ENCODE measurements at regions not wholly inside any gene's neighbourhood (a gene's known extent, or its start where the extent isn't known, plus 50 kb on each side); places are given as distances from the start of the nearest gene placed in this dataset.

DNA sequence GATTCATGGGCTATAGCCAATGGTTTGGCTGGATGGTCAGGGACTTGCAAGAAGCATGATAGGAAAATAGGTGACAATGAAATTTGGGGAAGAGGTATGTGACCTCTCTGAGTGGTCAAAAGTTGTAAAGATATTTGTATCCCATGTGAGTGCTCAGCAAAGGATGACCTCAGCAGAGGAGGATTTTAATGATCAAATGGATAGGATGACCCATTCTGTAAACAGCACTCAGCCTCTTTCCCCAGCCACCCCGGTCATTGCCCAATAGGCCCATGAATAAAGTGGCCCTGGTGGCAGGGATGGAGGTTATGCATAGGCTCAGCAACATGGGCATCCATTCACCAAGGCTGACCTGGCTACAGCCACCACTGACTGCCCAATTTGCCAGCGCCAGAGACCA lies 138.4 kb upstream of the SPDL1 start:
- no peaks in the 10 kb centered on the region for H3K36me3 ChIP-seq (replicated peaks; ENCODE audit: insufficient read depth, low read depth)
- no peak overlapping the region for H3K27ac ChIP-seq
- TF ChIP-seq, protein P1, sequence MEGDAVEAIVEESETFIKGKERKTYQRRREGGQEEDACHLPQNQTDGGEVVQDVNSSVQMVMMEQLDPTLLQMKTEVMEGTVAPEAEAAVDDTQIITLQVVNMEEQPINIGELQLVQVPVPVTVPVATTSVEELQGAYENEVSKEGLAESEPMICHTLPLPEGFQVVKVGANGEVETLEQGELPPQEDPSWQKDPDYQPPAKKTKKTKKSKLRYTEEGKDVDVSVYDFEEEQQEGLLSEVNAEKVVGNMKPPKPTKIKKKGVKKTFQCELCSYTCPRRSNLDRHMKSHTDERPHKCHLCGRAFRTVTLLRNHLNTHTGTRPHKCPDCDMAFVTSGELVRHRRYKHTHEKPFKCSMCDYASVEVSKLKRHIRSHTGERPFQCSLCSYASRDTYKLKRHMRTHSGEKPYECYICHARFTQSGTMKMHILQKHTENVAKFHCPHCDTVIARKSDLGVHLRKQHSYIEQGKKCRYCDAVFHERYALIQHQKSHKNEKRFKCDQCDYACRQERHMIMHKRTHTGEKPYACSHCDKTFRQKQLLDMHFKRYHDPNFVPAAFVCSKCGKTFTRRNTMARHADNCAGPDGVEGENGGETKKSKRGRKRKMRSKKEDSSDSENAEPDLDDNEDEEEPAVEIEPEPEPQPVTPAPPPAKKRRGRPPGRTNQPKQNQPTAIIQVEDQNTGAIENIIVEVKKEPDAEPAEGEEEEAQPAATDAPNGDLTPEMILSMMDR (IDR thresholded peaks at IDR 0.05; ENCODE audit: poor library complexity) = no peak
- TF ChIP-seq EZH2 (IDR thresholded peaks at IDR 0.05; ENCODE audit: borderline replicate concordance) (no peak), EZH2phosphoT487 (IDR thresholded peaks at IDR 0.05; ENCODE audit: low read depth, severe bottlenecking, unreplicated experiment) (no peak)
- H3K4me2 ChIP-seq = no peak overlapping the region
- H3K9me3 ChIP-seq (ENCODE audit: low read depth) = no peaks in the 10 kb centered on the region
- no peak overlapping the region for H2AFZ ChIP-seq
- 93% methylated on average over 2 of the region's 2 CpGs for WGBS (ENCODE audit: low lambda C conversion rate, missing lambda C conversion rate)
- DNase-seq (ENCODE audit: low spot score) = no peak
- H3K4me3 ChIP-seq = no peak overlapping the region
- H3K27me3 ChIP-seq = no peaks in the 10 kb centered on the region
- H3K79me2 ChIP-seq = no peaks in the 10 kb centered on the region
- no peaks in the 10 kb centered on the region for H4K20me1 ChIP-seq (ENCODE audit: insufficient read depth, poor library complexity, severe bottlenecking)
- H3K4me1 ChIP-seq (ENCODE audit: insufficient read depth) = peaks cover 14% of the 10 kb centered on the region
- H3K9me2 ChIP-seq (replicated peaks; ENCODE audit: insufficient read depth) = no peaks in the 10 kb centered on the region

GRCh38 chr5:169442913-169443784 lies 140.4 kb upstream of the SPDL1 start:
- H3K4me2 ChIP-seq = peak overlapping the region; percentile 60

GRCh38 chr5:169442403-169442874 lies 141.1 kb upstream of the SPDL1 start:
- peak overlapping the region; percentile 60 for H3K4me2 ChIP-seq
- WGBS (ENCODE audit: low lambda C conversion rate, missing lambda C conversion rate) = 22% methylated on average over 2 of the region's 2 CpGs

More at GRCh38 chr5:169442913-169443784, 140.4 kb upstream of the SPDL1 start:
- DNase-seq (ENCODE audit: low spot score) = peak; percentile 28
- H3K27ac ChIP-seq = peak overlapping the region; percentile 71
- H4K20me1 ChIP-seq (ENCODE audit: insufficient read depth, poor library complexity, severe bottlenecking) = no peaks in the 10 kb centered on the region
- no peak overlapping the region for H3K4me3 ChIP-seq
- H2AFZ ChIP-seq = peak overlapping the region; percentile 8
- H3K27me3 ChIP-seq = no peaks in the 10 kb centered on the region
- TF ChIP-seq EZH2 (IDR thresholded peaks at IDR 0.05; ENCODE audit: borderline replicate concordance) (no peak), EZH2phosphoT487 (IDR thresholded peaks at IDR 0.05; ENCODE audit: low read depth, severe bottlenecking, unreplicated experiment) (no peak)
- TF ChIP-seq, protein P1 (IDR thresholded peaks at IDR 0.05; ENCODE audit: poor library complexity) = no peak
- no peaks in the 10 kb centered on the region for H3K36me3 ChIP-seq (replicated peaks; ENCODE audit: insufficient read depth, low read depth)
- 23% methylated on average over 9 of the region's 9 CpGs for WGBS (ENCODE audit: low lambda C conversion rate, missing lambda C conversion rate)
- no peaks in the 10 kb centered on the region for H3K79me2 ChIP-seq
- no peaks in the 10 kb centered on the region for H3K9me2 ChIP-seq (replicated peaks; ENCODE audit: insufficient read depth)
- H3K4me1 ChIP-seq (ENCODE audit: insufficient read depth) = peaks cover 14% of the 10 kb centered on the region
- H3K9me3 ChIP-seq (ENCODE audit: low read depth) = no peaks in the 10 kb centered on the region

More at GRCh38 chr5:169442403-169442874, 141.1 kb upstream of the SPDL1 start:
- H3K36me3 ChIP-seq (replicated peaks; ENCODE audit: insufficient read depth, low read depth) = no peaks in the 10 kb centered on the region
- H3K9me2 ChIP-seq (replicated peaks; ENCODE audit: insufficient read depth) = no peaks in the 10 kb centered on the region
- TF ChIP-seq, protein P1 (IDR thresholded peaks at IDR 0.05; ENCODE audit: poor library complexity) = no peak
- no peak for TF ChIP-seq EZH2phosphoT487 (IDR thresholded peaks at IDR 0.05; ENCODE audit: low read depth, severe bottlenecking, unreplicated experiment)
- H3K9me3 ChIP-seq (ENCODE audit: low read depth) = no peaks in the 10 kb centered on the region
- H3K4me1 ChIP-seq (ENCODE audit: insufficient read depth) = peaks cover 14% of the 10 kb centered on the region
- no peaks in the 10 kb centered on the region for H3K27me3 ChIP-seq
- DNase-seq (ENCODE audit: low spot score) = peak; percentile 19
- no peaks in the 10 kb centered on the region for H3K79me2 ChIP-seq
- no peak overlapping the region for H3K4me3 ChIP-seq
- H3K27ac ChIP-seq = peak overlapping the region; percentile 71
- H2AFZ ChIP-seq = no peak overlapping the region
- H4K20me1 ChIP-seq (ENCODE audit: insufficient read depth, poor library complexity, severe bottlenecking) = no peaks in the 10 kb centered on the region
